ENCODE measurements at regions not wholly inside any gene's neighbourhood (a gene's known extent, or its start where the extent isn't known, plus 50 kb on each side); places are given as distances from the start of the nearest gene placed in this dataset.

DNA sequence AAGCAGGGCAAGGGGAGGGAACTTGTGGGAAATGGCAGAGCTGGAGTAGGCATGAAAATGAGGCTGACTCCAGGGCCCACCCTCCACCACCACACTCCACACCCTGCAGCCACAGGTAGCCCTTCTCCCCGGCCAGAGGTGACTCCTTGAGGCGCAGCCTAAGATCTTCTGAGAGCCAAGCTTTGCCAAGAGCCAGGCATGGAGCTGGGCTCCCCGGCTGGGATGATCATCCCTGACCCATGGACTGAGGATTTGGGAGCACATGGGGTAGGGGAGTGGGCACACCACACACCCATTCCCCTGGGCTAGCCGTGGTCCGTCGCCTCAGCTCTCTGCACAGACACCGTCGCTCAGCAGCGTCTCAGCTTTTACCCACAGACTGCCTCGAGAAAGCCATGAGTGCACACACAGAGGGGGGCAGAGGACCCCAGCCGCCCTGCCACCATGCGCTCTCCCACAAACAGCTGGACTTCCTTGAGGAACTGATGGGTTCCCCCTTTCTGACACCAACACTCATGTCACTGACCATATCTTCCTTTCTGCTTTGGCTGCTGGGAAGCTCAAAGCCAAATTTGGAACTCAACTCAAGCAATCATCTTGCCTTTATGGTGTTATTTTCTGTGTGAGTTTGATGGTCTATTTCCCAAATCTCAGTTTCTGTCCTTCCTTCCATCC lies 123.6 kb upstream of the RUNX3 start:
- 91% methylated on average over 12 of the region's 12 CpGs for WGBS
- no peak overlapping the region for H3K4me2 ChIP-seq (ENCODE audit: low read length, poor library complexity, severe bottlenecking)
- H3K9ac ChIP-seq (ENCODE audit: low read length) = no peak overlapping the region

GRCh38 chr1:25051906-25052305 lies 121.8 kb upstream of the RUNX3 start:
- H2AFZ ChIP-seq (ENCODE audit: low read depth, low read length) = no peak overlapping the region
- no peak overlapping the region for H3K9ac ChIP-seq (ENCODE audit: low read length)

More for the DNA sequence above, 123.6 kb upstream of the RUNX3 start:
- no peak overlapping the region for H4K91ac ChIP-seq (ENCODE audit: low read length)
- H3K4me1 ChIP-seq (ENCODE audit: control insufficient read depth, insufficient read depth, low read depth, low read length) = no peaks in the 10 kb centered on the region
- no peak overlapping the region for H4K8ac ChIP-seq (ENCODE audit: low read length)
- H3K27me3 ChIP-seq (ENCODE audit: control insufficient read depth in 1 of 2, insufficient read depth in 1 of 2, low read length in 2 of 2) = peaks cover 88 to 90% of the 10 kb centered on the region in 2 experiments
- H2AFZ ChIP-seq (ENCODE audit: low read depth, low read length) = no peak overlapping the region
- H2BK12ac ChIP-seq (ENCODE audit: low read length in 2 of 2) = no peak overlapping the region
- H2BK120ac ChIP-seq (ENCODE audit: low read depth, low read length) = no peak overlapping the region
- H3K79me1 ChIP-seq (replicated peaks; ENCODE audit: low read length, poor library complexity, severe bottlenecking) = no peaks in the 10 kb centered on the region
- no peak overlapping the region for H3K27ac ChIP-seq (ENCODE audit: low read length, poor library complexity, severe bottlenecking)
- no peak overlapping the region for H2AK5ac ChIP-seq (ENCODE audit: low read length, severe bottlenecking)
- H2BK5ac ChIP-seq (ENCODE audit: low read depth, low read length, poor library complexity, severe bottlenecking) = no peak overlapping the region
- no peak overlapping the region for H3K4me3 ChIP-seq (ENCODE audit: insufficient read depth in 1 of 2, low read depth in 1 of 2, low read length in 2 of 2)
- no peak for DNase-seq
- no peak overlapping the region for H3K23ac ChIP-seq (ENCODE audit: low read length in 2 of 2)
- no peaks in the 10 kb centered on the region for H3K36me3 ChIP-seq (ENCODE audit: control insufficient read depth in 1 of 2, insufficient read depth in 2 of 2, low read depth in 1 of 2, low read length in 2 of 2)
- H3K9me3 ChIP-seq (ENCODE audit: control insufficient read depth, low read length) = no peaks in the 10 kb centered on the region
- H3K4ac ChIP-seq (ENCODE audit: low read depth in 1 of 2, low read length in 2 of 2) = no peak overlapping the region
- H3K18ac ChIP-seq (ENCODE audit: low read depth in 1 of 2, low read length in 2 of 2) = no peak overlapping the region
- no peak overlapping the region for H2BK15ac ChIP-seq (ENCODE audit: low read depth, poor library complexity, severe bottlenecking)
- no peak overlapping the region for H3K14ac ChIP-seq (ENCODE audit: low read length in 2 of 2)

DNA sequence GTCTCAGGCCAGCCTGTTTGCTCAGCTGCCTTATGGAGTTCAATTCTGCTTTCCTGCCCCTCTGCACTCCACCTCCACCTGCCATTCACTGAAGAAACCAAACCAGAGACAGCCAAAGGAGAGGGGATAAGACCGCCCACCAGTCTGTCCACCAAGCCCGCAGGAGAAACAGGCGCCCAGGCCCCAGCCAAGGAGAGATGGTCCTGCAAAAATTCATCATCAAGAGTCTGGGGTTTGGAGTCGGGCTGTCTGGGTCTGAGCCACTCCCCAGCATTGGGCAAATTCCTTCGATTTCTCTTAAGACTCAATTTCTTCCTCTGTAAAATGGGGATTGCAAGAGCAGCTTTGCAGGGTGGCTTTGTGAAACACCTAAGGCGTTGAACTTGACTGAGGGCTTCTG lies 121.4 kb upstream of the RUNX3 start:
- no peak overlapping the region for H4K91ac ChIP-seq (ENCODE audit: low read length)
- no peaks in the 10 kb centered on the region for H3K36me3 ChIP-seq (ENCODE audit: control insufficient read depth in 1 of 2, insufficient read depth in 2 of 2, low read depth in 1 of 2, low read length in 2 of 2)
- WGBS = 84% methylated on average over 6 of the region's 6 CpGs

More at GRCh38 chr1:25051906-25052305, 121.8 kb upstream of the RUNX3 start:
- H3K4me1 ChIP-seq (ENCODE audit: control insufficient read depth, insufficient read depth, low read depth, low read length) = no peaks in the 10 kb centered on the region
- H3K27me3 ChIP-seq (ENCODE audit: control insufficient read depth in 1 of 2, insufficient read depth in 1 of 2, low read length in 2 of 2) = peaks cover 95% of the 10 kb centered on the region in 2 experiments
- H3K4me2 ChIP-seq (ENCODE audit: low read length, poor library complexity, severe bottlenecking) = no peak overlapping the region
- H3K14ac ChIP-seq (ENCODE audit: low read length in 2 of 2) = no peak overlapping the region
- H3K36me3 ChIP-seq (ENCODE audit: control insufficient read depth in 1 of 2, insufficient read depth in 2 of 2, low read depth in 1 of 2, low read length in 2 of 2) = no peaks in the 10 kb centered on the region
- H4K8ac ChIP-seq (ENCODE audit: low read length) = no peak overlapping the region
- H2BK15ac ChIP-seq (ENCODE audit: low read depth, poor library complexity, severe bottlenecking) = no peak overlapping the region
- H2AK5ac ChIP-seq (ENCODE audit: low read length, severe bottlenecking) = no peak overlapping the region
- no peak overlapping the region for H2BK12ac ChIP-seq (ENCODE audit: low read length in 2 of 2)
- H3K9me3 ChIP-seq (ENCODE audit: control insufficient read depth, low read length) = no peaks in the 10 kb centered on the region
- H3K79me1 ChIP-seq (replicated peaks; ENCODE audit: low read length, poor library complexity, severe bottlenecking) = no peaks in the 10 kb centered on the region
- H2BK120ac ChIP-seq (ENCODE audit: low read depth, low read length) = no peak overlapping the region
- no peak overlapping the region for H3K27ac ChIP-seq (ENCODE audit: low read length, poor library complexity, severe bottlenecking)
- no peak overlapping the region for H3K23ac ChIP-seq (ENCODE audit: low read length in 2 of 2)
- H3K4ac ChIP-seq (ENCODE audit: low read depth in 1 of 2, low read length in 2 of 2) = no peak overlapping the region
- no peak for DNase-seq
- H3K18ac ChIP-seq (ENCODE audit: low read depth in 1 of 2, low read length in 2 of 2) = no peak overlapping the region
- no peak overlapping the region for H2BK5ac ChIP-seq (ENCODE audit: low read depth, low read length, poor library complexity, severe bottlenecking)
- WGBS = 68% methylated on average over 12 of the region's 12 CpGs
- H4K91ac ChIP-seq (ENCODE audit: low read length) = no peak overlapping the region
- no peak overlapping the region for H3K4me3 ChIP-seq (ENCODE audit: insufficient read depth in 1 of 2, low read depth in 1 of 2, low read length in 2 of 2)

DNA sequence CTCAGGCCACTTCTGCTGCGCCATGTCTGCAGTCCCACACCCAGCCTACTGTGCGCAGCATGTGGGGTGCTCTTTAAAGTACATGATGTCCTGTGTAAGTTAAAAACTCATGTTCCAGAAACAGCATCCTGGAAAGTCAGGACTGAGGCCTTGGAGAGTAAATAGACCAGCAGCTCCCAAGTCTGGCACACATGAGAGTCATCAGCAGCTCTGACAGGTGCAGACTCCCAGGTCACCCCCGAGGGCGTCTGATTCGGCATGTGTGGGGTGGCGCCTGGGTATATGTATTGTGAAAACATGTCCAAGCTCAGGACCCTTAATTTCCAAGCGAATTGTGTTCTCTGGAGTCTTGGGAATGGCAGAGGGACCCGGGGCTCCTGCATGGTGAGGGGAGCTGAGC lies 120.1 kb upstream of the RUNX3 start:
- no peak overlapping the region for H2BK120ac ChIP-seq (ENCODE audit: low read depth, low read length)
- no peak overlapping the region for H3K27ac ChIP-seq (ENCODE audit: low read length, poor library complexity, severe bottlenecking)
- H3K4me1 ChIP-seq (ENCODE audit: control insufficient read depth, insufficient read depth, low read depth, low read length) = no peaks in the 10 kb centered on the region
- H3K9me3 ChIP-seq (ENCODE audit: control insufficient read depth, low read length) = no peaks in the 10 kb centered on the region
- H2AK5ac ChIP-seq (ENCODE audit: low read length, severe bottlenecking) = no peak overlapping the region
- H3K79me1 ChIP-seq (replicated peaks; ENCODE audit: low read length, poor library complexity, severe bottlenecking) = no peaks in the 10 kb centered on the region
- no peak overlapping the region for H3K18ac ChIP-seq (ENCODE audit: low read depth in 1 of 2, low read length in 2 of 2)
- no peaks in the 10 kb centered on the region for H3K36me3 ChIP-seq (ENCODE audit: control insufficient read depth in 1 of 2, insufficient read depth in 2 of 2, low read depth in 1 of 2, low read length in 2 of 2)
- no peak overlapping the region for H2BK12ac ChIP-seq (ENCODE audit: low read length in 2 of 2)
- H2BK5ac ChIP-seq (ENCODE audit: low read depth, low read length, poor library complexity, severe bottlenecking) = no peak overlapping the region
- no peak overlapping the region for H3K23ac ChIP-seq (ENCODE audit: low read length in 2 of 2)
- 83% methylated on average over 8 of the region's 8 CpGs for WGBS
- no peak overlapping the region for H3K4me3 ChIP-seq (ENCODE audit: insufficient read depth in 1 of 2, low read depth in 1 of 2, low read length in 2 of 2)
- no peak overlapping the region for H3K9ac ChIP-seq (ENCODE audit: low read length)
- no peak overlapping the region for H2AFZ ChIP-seq (ENCODE audit: low read depth, low read length)
- no peak overlapping the region for H3K14ac ChIP-seq (ENCODE audit: low read length in 2 of 2)
- no peak overlapping the region for H3K4me2 ChIP-seq (ENCODE audit: low read length, poor library complexity, severe bottlenecking)
- H3K4ac ChIP-seq (ENCODE audit: low read depth in 1 of 2, low read length in 2 of 2) = no peak overlapping the region
- H4K91ac ChIP-seq (ENCODE audit: low read length) = no peak overlapping the region
- DNase-seq = no peak
- H3K27me3 ChIP-seq (ENCODE audit: control insufficient read depth in 1 of 2, insufficient read depth in 1 of 2, low read length in 2 of 2) = peaks cover 85 to 92% of the 10 kb centered on the region in 2 experiments
- H2BK15ac ChIP-seq (ENCODE audit: low read depth, poor library complexity, severe bottlenecking) = no peak overlapping the region
- H4K8ac ChIP-seq (ENCODE audit: low read length) = no peak overlapping the region

More for the DNA sequence above, 121.4 kb upstream of the RUNX3 start:
- H3K27ac ChIP-seq (ENCODE audit: low read length, poor library complexity, severe bottlenecking) = no peak overlapping the region
- DNase-seq = no peak
- peaks cover 95% of the 10 kb centered on the region in 2 experiments for H3K27me3 ChIP-seq (ENCODE audit: control insufficient read depth in 1 of 2, insufficient read depth in 1 of 2, low read length in 2 of 2)
- no peaks in the 10 kb centered on the region for H3K79me1 ChIP-seq (replicated peaks; ENCODE audit: low read length, poor library complexity, severe bottlenecking)
- no peak overlapping the region for H2BK12ac ChIP-seq (ENCODE audit: low read length in 2 of 2)
- H2BK5ac ChIP-seq (ENCODE audit: low read depth, low read length, poor library complexity, severe bottlenecking) = no peak overlapping the region
- H3K4me3 ChIP-seq (ENCODE audit: insufficient read depth in 1 of 2, low read depth in 1 of 2, low read length in 2 of 2) = no peak overlapping the region
- H3K23ac ChIP-seq (ENCODE audit: low read length in 2 of 2) = no peak overlapping the region
- no peak overlapping the region for H2AFZ ChIP-seq (ENCODE audit: low read depth, low read length)
- no peaks in the 10 kb centered on the region for H3K4me1 ChIP-seq (ENCODE audit: control insufficient read depth, insufficient read depth, low read depth, low read length)
- no peak overlapping the region for H3K18ac ChIP-seq (ENCODE audit: low read depth in 1 of 2, low read length in 2 of 2)
- H4K8ac ChIP-seq (ENCODE audit: low read length) = no peak overlapping the region
- no peak overlapping the region for H3K14ac ChIP-seq (ENCODE audit: low read length in 2 of 2)
- H3K4ac ChIP-seq (ENCODE audit: low read depth in 1 of 2, low read length in 2 of 2) = no peak overlapping the region
- H2BK15ac ChIP-seq (ENCODE audit: low read depth, poor library complexity, severe bottlenecking) = no peak overlapping the region
- H3K4me2 ChIP-seq (ENCODE audit: low read length, poor library complexity, severe bottlenecking) = no peak overlapping the region
- no peak overlapping the region for H2AK5ac ChIP-seq (ENCODE audit: low read length, severe bottlenecking)
- no peak overlapping the region for H2BK120ac ChIP-seq (ENCODE audit: low read depth, low read length)
- H3K9ac ChIP-seq (ENCODE audit: low read length) = no peak overlapping the region
- H3K9me3 ChIP-seq (ENCODE audit: control insufficient read depth, low read length) = no peaks in the 10 kb centered on the region

All from mesenchymal stem cell (in vitro differentiated cells and primary cell).